Stimulated activated CD8-positive, alpha-beta memory T cell treated with anti-CD3 and anti-CD28 coated beads, Interleukin-7, amount 100 ng/mL, for 24 hours (primary cell): ENCODE measurements at regions not wholly inside any gene's neighbourhood (a gene's known extent, or its start where the extent isn't known, plus 50 kb on each side); places are given as distances from the start of the nearest gene placed in this dataset.

Experiments
- DNase-seq: peaks from one replicate; pipeline ENCODE4 v3.0.0-alpha.2; 2020; ENCODE audit warnings: low read depth

GRCh38 chr17:77647531-77647930, 311.0 kb upstream of the TNRC6C start:
- DNase-seq = no peak

DNA sequence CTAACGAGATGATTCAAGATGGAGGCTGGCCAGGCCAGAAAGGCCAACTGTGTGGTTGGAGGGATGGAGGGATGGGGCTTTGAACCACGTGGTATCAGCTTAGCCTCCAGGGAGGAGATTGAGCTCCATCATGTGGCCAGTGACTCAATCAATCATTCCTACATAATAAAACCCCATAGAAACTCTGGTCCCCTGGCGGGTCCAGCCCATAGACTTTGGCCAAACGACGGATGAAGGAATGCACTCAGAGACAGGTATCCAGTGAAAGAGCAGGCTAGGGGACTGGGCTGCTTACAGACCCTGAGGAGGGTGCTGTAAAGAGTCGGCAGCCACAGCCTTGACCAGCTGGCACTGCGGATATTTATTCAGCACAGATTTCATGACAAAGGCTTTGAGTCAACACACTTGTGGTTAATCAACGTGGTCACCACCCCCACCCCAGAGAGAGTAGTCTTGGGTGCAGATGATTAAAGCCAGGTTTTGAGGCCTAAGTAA, 308.7 kb upstream of the TNRC6C start:
- DNase-seq = no peak

GRCh38 chr17:77651988-77652387, 306.5 kb upstream of the TNRC6C start:
- no peak for DNase-seq

- no peak for DNase-seq
Measured at GRCh38 chr17:77654296-77654695, 304.2 kb upstream of the TNRC6C start.

- DNase-seq = no peak
Measured at GRCh38 chr17:77654850-77655249, 303.7 kb upstream of the TNRC6C start.

- no peak for DNase-seq
Measured at GRCh38 chr17:77656054-77656453, 302.4 kb upstream of the TNRC6C start.

- no peak for DNase-seq
Measured at GRCh38 chr17:77657839-77658238, 300.7 kb upstream of the TNRC6C start.

- DNase-seq = no peak
Measured at GRCh38 chr17:77660524-77660923, 298.0 kb upstream of the TNRC6C start.

GRCh38 chr17:77662833-77663232, 295.7 kb upstream of the TNRC6C start:
- no peak for DNase-seq

- no peak for DNase-seq
Measured at GRCh38 chr17:77664097-77664729, 294.3 kb upstream of the TNRC6C start.

DNA sequence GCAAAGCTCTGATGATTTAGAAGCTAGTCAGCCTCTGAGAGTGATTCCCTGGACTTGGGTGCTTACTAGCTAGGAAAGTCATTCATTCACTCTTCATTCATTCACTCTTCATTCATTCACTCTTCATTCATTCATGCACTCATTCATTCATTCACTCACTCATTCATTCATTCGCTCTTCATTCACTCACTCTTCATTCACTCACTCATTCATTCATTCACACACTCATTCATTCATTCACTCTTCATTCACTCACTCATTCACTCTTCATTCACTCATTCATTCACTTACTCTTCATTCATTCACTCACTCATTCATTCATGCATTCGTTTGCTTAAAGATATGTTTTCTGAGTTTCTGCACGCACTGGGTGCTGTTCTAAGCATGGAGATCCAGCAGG, 292.7 kb upstream of the TNRC6C start:
- no peak for DNase-seq

- DNase-seq = no peak
Measured at GRCh38 chr17:77666462-77666861, 292.0 kb upstream of the TNRC6C start.

DNA sequence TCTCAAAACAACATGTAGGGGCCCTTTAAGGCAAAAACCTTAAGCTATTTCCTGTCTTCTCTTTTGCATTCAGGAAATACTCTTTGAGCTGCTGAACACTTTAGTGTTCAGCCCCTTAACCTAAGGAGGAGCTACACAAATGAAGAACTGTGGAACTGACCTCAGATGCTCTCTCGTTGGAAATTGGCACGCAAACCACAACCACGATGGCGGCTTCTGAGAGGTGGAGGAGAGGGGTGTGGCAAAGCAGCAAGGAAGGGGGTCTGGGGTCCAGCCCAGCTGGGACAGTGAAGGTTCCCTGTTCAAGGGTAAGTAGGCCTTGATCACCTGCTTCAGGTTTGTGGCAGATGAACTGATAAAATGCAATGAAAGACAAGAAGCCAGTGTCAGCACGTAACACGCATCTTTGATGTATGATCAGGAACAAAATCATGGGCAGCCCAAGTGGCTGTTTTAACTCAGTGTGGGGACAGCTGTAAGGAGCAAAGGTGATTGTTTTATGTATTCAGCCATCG, 291.6 kb upstream of the TNRC6C start:
- no peak for DNase-seq

- DNase-seq = no peak
Measured at GRCh38 chr17:77667478-77667877, 291.0 kb upstream of the TNRC6C start.

GRCh38 chr17:77668518-77668917, 290.0 kb upstream of the TNRC6C start:
- no peak for DNase-seq

DNA sequence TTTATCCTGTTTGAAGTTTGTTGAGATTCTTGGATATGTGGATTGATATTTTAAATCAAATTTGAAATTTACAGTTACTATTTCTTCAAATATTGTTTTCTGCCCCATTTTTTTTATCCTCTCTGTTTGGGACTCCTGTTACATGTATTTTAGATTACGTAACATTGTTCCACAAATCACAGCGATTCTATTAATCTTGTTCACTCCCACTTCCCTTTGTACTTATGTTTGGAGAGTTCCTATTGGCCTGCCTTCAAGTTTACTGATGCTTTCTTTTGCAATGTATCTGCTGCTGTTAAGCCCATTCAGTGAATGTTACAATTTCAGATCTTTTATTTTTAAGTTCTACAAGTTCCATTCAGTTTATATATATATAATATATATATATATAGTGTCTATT, 288.3 kb upstream of the TNRC6C start:
- no peak for DNase-seq

DNA sequence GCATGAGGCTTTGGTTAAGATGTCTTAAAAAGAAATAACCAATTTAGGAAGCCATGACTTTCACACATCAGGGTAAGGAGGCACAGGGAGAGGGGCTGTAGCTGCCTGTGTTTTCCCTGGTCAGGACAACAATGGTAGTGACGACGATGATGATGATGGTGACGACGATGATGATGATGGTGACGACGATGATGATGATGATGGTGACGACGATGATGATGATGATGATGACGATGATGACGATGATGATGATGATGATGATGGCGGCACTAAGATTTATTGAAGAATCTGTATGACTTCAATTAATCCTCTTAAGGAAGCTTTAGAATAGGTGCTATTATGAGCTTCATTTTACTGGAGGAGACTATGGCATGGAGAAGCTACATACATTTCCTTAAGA, 284.1 kb upstream of the TNRC6C start:
- no peak for DNase-seq

DNA sequence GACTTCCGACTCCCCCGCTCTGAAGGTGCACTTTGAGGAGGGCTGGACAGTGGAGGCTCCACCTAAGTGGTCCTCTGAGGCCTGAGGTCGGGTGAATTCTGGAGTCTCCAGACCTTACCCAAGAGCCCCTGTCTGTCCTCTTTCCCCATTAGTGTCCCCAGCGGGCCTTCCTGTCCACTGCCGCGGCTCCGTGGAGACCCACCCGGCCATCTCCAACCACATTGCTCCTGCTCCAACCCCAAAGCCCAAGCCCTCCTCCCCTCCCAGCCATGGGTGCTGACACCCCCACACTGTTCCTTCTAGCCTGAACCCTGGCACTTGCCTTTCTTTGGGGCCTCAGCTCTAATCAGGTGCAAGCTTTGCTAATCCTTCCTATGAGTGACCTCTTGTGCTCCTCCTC, 283.1 kb upstream of the TNRC6C start:
- DNase-seq = no peak

DNA sequence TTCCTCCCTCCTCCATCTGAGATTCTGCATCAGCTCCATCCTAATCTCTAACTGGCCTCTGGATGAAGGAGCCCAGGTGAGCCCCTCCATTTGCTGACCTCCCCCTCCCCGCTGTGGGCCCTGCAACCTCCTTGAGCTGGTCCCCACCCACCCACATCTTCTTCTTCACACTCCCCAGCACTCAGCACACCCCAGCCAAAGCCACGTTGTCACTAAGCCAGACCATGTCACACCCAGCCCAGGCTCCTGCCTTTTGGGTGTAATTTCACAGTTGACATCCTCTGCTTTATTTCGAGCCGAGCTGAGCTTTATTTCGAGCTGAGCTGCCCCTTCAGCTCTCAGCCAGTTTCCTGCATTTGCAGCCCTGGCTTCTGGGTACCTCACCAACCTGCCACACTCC, 282.7 kb upstream of the TNRC6C start:
- no peak for DNase-seq

GRCh38 chr17:77676237-77676661, 282.3 kb upstream of the TNRC6C start:
- DNase-seq = no peak

DNA sequence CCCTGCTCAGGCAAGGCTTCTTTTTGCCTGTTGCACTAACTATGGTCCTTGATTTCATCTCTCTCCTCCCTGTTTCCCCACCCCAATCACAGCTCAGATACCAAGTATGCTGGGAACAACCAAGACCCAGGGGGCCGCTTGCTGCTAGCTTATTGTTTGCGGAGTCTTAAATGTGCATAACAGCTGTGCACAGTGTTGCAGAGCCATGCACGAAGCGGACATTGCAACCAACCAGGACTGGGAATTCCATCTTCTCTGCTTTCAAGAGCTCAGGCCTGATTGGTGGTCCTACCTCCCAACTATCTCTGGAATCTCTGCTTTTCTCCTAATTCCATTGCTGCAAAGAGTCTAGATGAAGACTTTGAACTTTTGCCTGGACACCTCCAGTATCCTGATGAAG, 281.3 kb upstream of the TNRC6C start:
- DNase-seq = no peak

- DNase-seq = no peak
Measured at GRCh38 chr17:77677630-77678029, 280.9 kb upstream of the TNRC6C start.

DNA sequence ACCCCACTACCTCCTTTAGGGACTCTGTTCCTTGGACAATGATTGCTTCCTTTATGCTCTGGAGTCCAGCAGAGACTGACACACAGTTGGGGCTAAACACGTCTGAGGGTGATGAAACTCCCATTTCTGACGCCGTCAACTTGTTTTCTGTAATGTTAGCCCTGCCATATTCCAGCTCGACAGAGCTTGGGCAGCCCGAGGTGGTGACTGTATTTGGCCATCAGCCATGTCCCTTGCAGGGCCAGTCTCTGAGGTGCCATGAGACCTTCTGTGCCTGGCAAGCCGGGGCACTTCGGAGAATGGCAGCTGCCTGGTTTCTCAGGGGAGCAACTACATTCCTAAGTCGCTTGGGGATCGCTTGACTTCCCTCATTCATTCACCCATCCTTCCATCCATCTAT, 278.9 kb upstream of the TNRC6C start:
- DNase-seq = no peak

- no peak for DNase-seq
Measured at GRCh38 chr17:77681861-77682260, 276.6 kb upstream of the TNRC6C start.
